ENCODE measurements at regions not wholly inside any gene's neighbourhood (a gene's known extent, or its start where the extent isn't known, plus 50 kb on each side); places are given as distances from the start of the nearest gene placed in this dataset.
A peak's percentile ranks its signal among the peaks of the same experiment; 100 is the strongest.
"Not testable (repeated sequence)": the region's sequence is repeated elsewhere in the genome, so short reads cannot be mapped to it uniquely, and the experiment has no call there.

- peak; percentile 95 for DNase-seq (ENCODE audit: low read depth)
Measured at GRCh38 chr7:155230169-155230593, 67.5 kb upstream of the INSIG1 start.

GRCh38 chr7:155231241-155231800 lies 66.4 kb upstream of the INSIG1 start:
- DNase-seq (ENCODE audit: low read depth), result no peak

GRCh38 chr7:155231941-155232340 lies 65.7 kb upstream of the INSIG1 start:
- DNase-seq (ENCODE audit: low read depth), result no peak

- DNase-seq (ENCODE audit: low read depth), result no peak
Measured at GRCh38 chr7:155232911-155233310, 64.8 kb upstream of the INSIG1 start.

GRCh38 chr7:155233311-155234157 lies 64.1 kb upstream of the INSIG1 start:
- peak; percentile 32 for DNase-seq (ENCODE audit: low read depth)

GRCh38 chr7:155234158-155234492 lies 63.6 kb upstream of the INSIG1 start:
- no peak for DNase-seq (ENCODE audit: low read depth)

GRCh38 chr7:155234950-155235789 lies 62.5 kb upstream of the INSIG1 start:
- no peak for DNase-seq (ENCODE audit: low read depth)

GRCh38 chr7:155236386-155236785 lies 61.3 kb upstream of the INSIG1 start:
- no peak for DNase-seq (ENCODE audit: low read depth)

- no peak for DNase-seq (ENCODE audit: low read depth)
Measured at GRCh38 chr7:155237297-155237696, 60.4 kb upstream of the INSIG1 start.

GRCh38 chr7:155237730-155238129 lies 59.9 kb upstream of the INSIG1 start:
- DNase-seq (ENCODE audit: low read depth), result no peak

GRCh38 chr7:155239431-155240087 lies 58.1 kb upstream of the INSIG1 start:
- DNase-seq (ENCODE audit: low read depth), result not testable (repeated sequence)

GRCh38 chr7:155244675-155245074 lies 53.0 kb upstream of the INSIG1 start:
- no peak for DNase-seq (ENCODE audit: low read depth)

GRCh38 chr7:155247479-155248365 lies 50.0 kb upstream of the INSIG1 start:
- DNase-seq (ENCODE audit: low read depth), result no peak
